ENCODE measurements at regions not wholly inside any gene's neighbourhood (a gene's known extent, or its start where the extent isn't known, plus 50 kb on each side); places are given as distances from the start of the nearest gene placed in this dataset.
"Not testable (repeated sequence)": the region's sequence is repeated elsewhere in the genome, so short reads cannot be mapped to it uniquely, and the experiment has no call there.

- DNase-seq, result no peak
Measured at GRCh38 chr13:90910018-90910639, 437.4 kb upstream of the MIR17HG start.

DNA sequence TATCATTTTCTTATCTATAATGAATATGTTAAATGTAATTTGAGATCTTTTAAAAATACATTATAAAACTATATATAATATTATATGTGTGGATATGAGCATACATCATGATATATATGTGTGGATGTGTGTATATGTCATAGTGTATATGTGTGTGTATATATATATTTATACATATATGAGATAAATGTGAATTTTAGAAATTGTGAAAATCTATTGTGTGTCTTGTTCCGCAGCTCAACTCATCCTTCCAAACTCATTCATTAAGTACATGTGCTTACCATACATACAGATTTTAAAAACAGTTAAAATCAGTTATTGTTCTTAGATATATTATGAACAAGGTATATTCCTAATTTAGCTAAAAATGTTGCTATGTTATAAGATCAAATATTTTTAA is 435.2 kb upstream of the MIR17HG start:
- DNase-seq, result no peak

- no peak for DNase-seq
Measured at GRCh38 chr13:90918536-90918935, 429.0 kb upstream of the MIR17HG start.

DNA sequence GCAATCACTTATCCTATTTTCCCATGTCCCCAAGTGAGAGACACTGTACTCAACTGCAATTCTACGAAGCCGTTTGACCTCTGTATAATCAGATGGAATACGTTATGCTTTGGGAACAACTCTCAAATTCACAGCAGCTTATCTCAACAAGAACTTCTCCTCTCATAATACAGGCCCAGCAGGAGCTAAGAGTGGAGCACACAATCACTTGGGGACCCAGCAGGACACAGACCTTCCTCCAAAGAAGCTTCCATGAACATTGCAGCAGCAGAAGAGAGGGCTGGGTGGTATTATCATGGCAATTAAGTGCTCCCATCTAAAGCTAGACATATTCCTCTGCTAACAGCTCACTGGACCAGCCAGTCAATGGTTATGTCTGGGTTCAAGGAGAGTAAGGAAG is 428.3 kb upstream of the MIR17HG start:
- no peak for DNase-seq

- no peak for DNase-seq
Measured at GRCh38 chr13:90926459-90926858, 421.0 kb upstream of the MIR17HG start.

DNA sequence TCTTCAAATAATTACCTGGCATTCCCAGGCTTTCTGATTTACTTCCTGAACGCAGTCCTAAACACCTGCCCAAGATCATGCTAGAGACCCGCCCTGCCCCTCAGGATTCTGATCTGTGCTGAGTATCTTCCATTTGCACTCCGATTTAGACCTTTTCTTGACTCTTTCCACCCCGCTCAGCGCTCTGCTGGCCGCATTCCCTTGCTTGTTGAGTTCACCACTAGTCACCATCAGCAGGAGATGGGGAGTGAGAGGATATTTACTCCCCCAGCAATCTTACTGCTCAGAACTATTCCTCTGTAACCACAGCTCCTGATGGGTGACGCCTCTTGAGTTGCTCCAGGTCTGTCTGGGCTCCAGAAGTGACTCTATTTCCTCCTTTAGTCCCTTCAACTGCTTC is 419.4 kb upstream of the MIR17HG start:
- DNase-seq, result no peak

- DNase-seq, result no peak
Measured at GRCh38 chr13:90933097-90933826, 414.2 kb upstream of the MIR17HG start.

DNA sequence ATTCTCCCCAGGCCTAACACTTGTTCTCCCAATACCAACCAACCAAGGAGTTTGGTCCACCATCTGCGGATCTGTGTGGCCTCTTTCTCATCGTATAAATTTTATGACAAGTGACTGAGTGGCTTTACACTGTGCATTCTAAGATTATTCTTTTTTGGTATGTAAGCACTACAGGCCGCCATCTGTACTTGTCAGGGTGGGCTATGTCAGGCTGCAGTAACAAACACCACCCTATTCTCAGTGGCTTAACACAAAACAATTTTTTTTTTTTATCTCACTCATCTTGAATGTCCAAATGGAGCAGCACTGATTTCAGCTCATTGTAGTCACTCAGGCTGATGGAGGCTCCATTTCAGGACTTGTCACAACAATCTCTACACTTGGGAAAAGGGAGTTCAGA is 412.7 kb upstream of the MIR17HG start:
- no peak for DNase-seq

- DNase-seq, result no peak
Measured at GRCh38 chr13:90938848-90939247, 408.6 kb upstream of the MIR17HG start.

- no peak for DNase-seq
Measured at GRCh38 chr13:90943946-90944345, 403.5 kb upstream of the MIR17HG start.

DNA sequence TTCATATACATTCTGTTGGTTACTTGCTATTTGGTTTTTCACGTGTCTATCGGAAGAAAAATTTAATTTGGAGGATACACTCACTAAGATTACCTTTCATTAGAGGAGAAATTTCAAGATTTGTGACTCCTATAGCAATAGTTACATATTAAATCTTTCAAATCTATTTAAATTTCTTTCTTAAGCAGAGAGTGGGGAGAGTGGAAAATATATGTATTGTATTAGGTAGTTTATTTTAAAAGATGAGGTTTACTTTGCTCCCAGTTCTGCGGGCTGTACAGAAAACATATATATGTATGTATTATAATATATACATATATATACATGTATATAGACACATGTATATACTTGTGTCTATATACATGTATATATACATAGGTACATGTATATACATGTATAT is 402.3 kb upstream of the MIR17HG start:
- DNase-seq, result not testable (repeated sequence)

- not testable (repeated sequence) for DNase-seq
Measured at GRCh38 chr13:90946125-90946524, 401.4 kb upstream of the MIR17HG start.

DNA sequence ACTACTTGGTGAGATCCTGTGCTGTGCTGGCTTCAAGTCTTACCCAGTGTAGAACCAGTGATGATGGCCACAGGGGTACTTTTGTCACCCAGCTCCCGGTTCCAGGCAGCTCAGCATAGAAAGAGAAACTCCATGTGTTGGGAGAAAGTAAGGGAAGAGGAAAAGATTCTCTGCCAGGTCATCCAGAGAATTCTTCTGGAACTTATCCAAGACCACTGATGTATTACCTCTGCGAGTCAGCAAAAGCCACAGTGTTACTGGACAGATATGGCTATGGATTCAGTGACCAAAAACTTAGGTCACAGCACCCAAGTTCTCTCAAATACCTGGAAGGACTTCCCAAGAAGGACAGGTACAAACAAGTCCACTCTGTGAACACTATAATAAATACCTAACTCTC is 399.5 kb upstream of the MIR17HG start:
- no peak for DNase-seq

- DNase-seq, result no peak
Measured at GRCh38 chr13:90950160-90950559, 397.3 kb upstream of the MIR17HG start.

- no peak for DNase-seq
Measured at GRCh38 chr13:90951663-90952062, 395.8 kb upstream of the MIR17HG start.

DNA sequence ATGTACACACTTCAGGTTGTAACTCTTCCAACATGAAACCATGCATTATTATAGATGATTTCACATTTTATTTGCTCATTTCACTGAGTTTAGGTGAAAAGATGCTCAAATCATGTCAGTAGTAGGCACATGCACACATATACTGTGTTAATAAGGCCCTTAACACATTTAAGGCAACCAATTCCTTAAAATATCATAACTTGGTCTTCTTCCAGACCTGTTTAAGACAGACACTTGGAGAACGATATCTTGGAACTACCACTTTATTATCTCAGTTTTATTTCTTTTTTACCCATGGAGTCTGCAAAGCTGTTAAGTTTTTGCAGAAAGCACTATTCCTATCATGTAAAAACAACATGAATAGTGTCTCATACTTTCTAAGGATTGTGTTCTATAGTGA is 395.2 kb upstream of the MIR17HG start:
- no peak for DNase-seq

DNA sequence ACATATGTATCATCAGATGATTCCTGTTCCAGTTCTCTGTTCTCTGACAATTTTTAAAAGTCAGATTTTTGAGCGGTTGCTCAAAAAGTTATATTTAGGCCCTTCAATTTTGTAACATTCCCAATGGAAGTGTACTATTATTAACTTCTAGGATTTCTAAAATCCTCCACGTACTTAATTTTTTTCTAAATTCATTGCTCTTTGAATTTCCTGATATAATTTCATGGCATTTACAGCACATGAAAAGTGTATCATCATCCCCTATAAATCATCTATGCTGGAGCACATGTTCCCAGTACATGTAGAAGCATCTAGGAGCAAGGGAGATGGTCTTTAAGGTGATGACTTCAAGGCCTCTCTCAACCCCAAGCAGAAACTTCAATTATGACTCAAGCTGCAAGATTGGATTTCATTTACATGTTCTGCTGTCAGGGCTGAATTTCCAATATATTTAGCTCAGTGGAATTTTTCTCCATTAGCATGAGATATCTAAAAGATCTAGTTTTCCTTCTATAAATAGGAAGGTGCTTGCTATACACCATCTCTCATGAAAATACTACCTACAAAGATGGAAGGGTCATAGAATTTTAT is 392.8 kb upstream of the MIR17HG start:
- no peak for DNase-seq

DNA sequence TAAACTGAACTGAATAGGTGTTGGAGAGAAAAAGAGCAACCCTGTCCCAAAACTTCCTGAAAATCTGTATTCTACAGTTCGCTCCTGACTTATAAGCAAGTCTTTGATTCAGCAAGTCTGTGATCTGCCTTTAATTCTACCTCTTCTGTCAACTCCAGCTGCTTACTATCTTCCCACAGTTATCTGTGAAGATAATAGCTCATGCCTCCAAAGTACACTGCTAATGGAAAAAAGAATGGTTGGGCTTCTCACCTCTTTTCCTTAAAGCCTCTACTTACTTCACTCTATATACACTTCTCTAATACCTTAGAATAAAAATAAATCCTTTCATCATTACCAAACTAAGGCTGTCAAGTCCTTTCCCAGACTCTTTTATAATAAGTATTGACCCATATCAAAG is 391.5 kb upstream of the MIR17HG start:
- DNase-seq, result no peak

DNA sequence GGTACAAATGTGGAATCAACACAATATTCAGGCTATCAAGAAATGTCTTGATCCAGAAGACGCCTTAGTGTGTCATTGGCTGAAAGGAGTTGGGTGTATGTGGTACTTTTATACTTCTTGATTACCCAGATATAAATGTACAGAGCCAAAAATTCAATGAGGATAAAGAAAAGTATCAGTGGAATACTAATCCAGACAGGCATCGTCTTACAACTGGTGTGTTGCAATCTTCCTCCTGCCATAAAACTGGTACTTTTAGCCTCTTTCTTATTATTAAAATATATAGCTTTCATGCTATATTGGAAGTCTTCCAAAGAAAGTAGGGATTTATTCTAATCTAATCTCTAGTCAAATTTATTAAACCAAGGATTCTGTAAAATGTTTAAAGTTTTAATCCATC is 388.6 kb upstream of the MIR17HG start:
- no peak for DNase-seq

DNA sequence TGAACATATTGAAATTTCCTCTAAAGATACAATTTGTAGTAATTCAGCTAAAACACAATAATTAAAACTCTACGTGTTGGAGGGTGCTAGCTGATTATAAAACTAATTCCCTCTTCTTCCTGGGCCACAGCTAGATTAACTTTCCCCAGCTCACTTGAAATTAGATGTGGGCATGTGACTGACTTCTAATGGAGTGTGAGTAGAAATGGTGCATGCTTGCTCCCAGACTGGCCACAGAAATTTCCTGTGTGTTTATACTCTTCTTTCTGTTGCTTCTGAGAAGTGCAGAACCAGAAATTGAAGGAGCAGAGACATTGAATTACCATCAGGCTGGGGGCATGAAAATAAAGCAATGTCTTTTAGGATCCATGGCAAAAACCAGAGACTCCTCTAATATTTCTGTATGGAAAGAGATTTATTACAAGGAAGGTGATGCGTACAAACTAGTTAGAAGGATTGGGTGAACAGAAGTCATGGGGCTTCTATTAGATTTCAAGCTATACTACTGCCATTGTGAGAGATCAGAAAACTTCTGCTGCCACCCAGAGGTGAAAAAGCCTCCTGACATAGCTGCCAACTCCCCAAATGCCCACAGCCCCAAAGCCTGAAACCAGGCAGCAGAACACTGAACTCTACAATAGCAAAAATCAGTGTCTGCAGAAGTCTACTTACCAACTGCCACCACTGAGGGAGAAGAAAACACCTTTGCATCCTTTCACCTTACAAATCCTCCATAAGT is 379.2 kb upstream of the MIR17HG start:
- no peak for DNase-seq

DNA sequence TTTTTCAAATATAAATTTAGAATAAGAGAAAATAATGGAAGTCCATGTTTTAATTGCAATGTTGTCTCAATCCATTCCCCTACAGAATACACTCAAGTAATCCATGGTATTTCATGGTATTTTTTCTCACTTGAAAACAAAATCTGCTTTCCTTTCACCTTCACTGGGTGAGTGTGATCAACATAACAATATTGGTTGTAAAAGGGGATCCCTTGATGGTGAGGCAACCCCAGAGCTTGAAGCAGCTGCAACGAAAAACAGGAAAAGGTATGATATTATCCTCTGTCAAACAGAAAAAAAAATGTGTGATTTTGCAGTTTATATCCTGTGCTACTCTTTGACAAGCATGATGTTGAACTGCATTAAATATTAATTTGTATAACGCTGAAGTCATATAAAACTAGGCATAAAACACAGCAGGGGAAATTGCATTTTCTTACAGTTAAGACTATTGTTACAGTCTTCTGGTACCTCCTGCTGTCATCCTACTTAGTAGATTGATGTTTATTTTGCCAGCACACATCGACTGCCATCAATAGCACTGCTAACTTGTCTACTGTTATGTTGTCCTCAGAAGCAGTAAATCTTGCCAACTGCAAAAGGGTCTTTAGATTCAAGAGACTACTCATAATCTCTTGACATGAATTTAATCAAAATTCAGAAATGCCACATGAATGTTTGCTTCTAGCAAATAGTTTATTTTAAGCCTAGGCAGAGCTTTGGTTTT is 373.1 kb upstream of the MIR17HG start:
- no peak for DNase-seq

DNA sequence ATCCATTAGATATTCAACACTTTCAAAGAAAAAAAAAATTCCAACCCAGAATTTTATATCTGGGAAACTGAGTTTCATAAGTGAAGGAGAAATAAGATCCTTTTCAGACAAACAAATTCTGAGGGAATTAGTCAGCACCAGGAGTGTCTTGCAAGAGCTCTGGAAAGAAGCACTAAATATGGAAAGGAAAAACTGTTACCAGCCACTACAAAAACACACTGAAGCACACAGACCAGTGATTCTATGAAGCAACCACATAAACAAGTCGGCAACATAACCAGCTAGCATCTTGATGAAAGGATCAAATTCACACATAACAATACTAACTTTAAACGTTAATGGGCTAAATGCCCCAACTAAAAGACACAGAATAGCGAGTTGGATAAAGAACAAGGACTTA is 368.4 kb upstream of the MIR17HG start:
- DNase-seq, result no peak

GRCh38 chr13:90984756-90985155 is 362.7 kb upstream of the MIR17HG start:
- DNase-seq, result no peak
